Hindlimb muscle (tissue), 1 donor: ENCODE measurements at regions not wholly inside any gene's neighbourhood (a gene's known extent, or its start where the extent isn't known, plus 50 kb on each side); places are given as distances from the start of the nearest gene placed in this dataset.
A peak's percentile ranks its signal among the peaks of the same experiment; 100 is the strongest.

Experiments
- DNase-seq: peaks from one replicate; pipeline ENCODE4 v3.0.0-alpha.2; 2013

- no peak for DNase-seq
Measured at GRCh38 chr14:34035934-34036250, 85.0 kb upstream of the EGLN3 start.

GRCh38 chr14:34035177-34035933 is 84.5 kb upstream of the EGLN3 start:
- DNase-seq = no peak

- DNase-seq = no peak
Measured at GRCh38 chr14:34034447-34035176, 83.7 kb upstream of the EGLN3 start.

GRCh38 chr14:34032720-34033119 is 81.8 kb upstream of the EGLN3 start:
- DNase-seq = no peak

- peak; percentile 89 for DNase-seq
Measured at GRCh38 chr14:34030864-34031263, 80.0 kb upstream of the EGLN3 start.

GRCh38 chr14:34029921-34030334 is 79.1 kb upstream of the EGLN3 start:
- peak; percentile 78 for DNase-seq

GRCh38 chr14:34027990-34028495 is 77.2 kb upstream of the EGLN3 start:
- no peak for DNase-seq

- DNase-seq = no peak
Measured at GRCh38 chr14:34027130-34027989, 76.5 kb upstream of the EGLN3 start.

GRCh38 chr14:34025325-34026017 is 74.6 kb upstream of the EGLN3 start:
- no peak for DNase-seq

- DNase-seq = no peak
Measured at GRCh38 chr14:34024768-34025144, 73.9 kb upstream of the EGLN3 start.

GRCh38 chr14:34023824-34024767 is 73.2 kb upstream of the EGLN3 start:
- DNase-seq = no peak

GRCh38 chr14:34021096-34021495 is 70.2 kb upstream of the EGLN3 start:
- DNase-seq = no peak

GRCh38 chr14:34020014-34020413 is 69.1 kb upstream of the EGLN3 start:
- no peak for DNase-seq

- peak; percentile 56 for DNase-seq
Measured at GRCh38 chr14:34018564-34019244, 67.8 kb upstream of the EGLN3 start.

GRCh38 chr14:34018125-34018524 is 67.3 kb upstream of the EGLN3 start:
- DNase-seq = no peak

GRCh38 chr14:34015383-34015782 is 64.5 kb upstream of the EGLN3 start:
- DNase-seq = no peak

- DNase-seq = no peak
Measured at GRCh38 chr14:34014936-34015335, 64.1 kb upstream of the EGLN3 start.

- no peak for DNase-seq
Measured at GRCh38 chr14:34013721-34014060, 62.8 kb upstream of the EGLN3 start.

GRCh38 chr14:34012978-34013720 is 62.3 kb upstream of the EGLN3 start:
- DNase-seq = no peak

GRCh38 chr14:34012369-34012768 is 61.5 kb upstream of the EGLN3 start:
- no peak for DNase-seq
